Keratinocyte (primary cell): ENCODE measurements at regions not wholly inside any gene's neighbourhood (a gene's known extent, or its start where the extent isn't known, plus 50 kb on each side); places are given as distances from the start of the nearest gene placed in this dataset.

Experiments used
- DNase-seq: peaks from one replicate; pipeline ENCODE4 v3.0.0-alpha.2; 2011; ENCODE audit warnings: low read depth, missing footprints, low spot score
- FAIRE-seq: peaks from 2 replicates; lab custom pipeline; 2011; peaks lifted over from hg19 to GRCh38; lab: Jason Lieb, UNC
- H2AFZ ChIP-seq: 2 replicates; pipeline ENCODE4 v1.6.0; 2012; ENCODE audit warnings: low read length, control low read depth, inconsistent platforms; ENCODE audit not compliant: control insufficient read depth
- H3K27ac ChIP-seq: 2 replicates; pipeline ENCODE4 v1.5.1; 2011; ENCODE audit warnings: low read length; ENCODE audit not compliant: control insufficient read depth, insufficient read depth
- H3K27me3 ChIP-seq: 3 replicates; pipeline ENCODE4 v1.6.0; 2011; ENCODE audit warnings: low read length; ENCODE audit not compliant: control insufficient read depth, insufficient read depth; ENCODE audit errors: extremely low read depth
- H3K36me3 ChIP-seq, 2 experiments: 2 replicates in 1 of 2; 3 replicates in 1 of 2; pipeline ENCODE4 v1.5.1; 2011; ENCODE audit warnings: low read length in 2 of 2, mild to moderate bottlenecking in 1 of 2; ENCODE audit not compliant: control insufficient read depth in 2 of 2, insufficient read depth in 2 of 2; ENCODE audit errors: extremely low read depth in 1 of 2
- H3K4me1 ChIP-seq: 3 replicates; pipeline ENCODE4 v1.5.1; 2011; ENCODE audit warnings: low read length; ENCODE audit not compliant: control insufficient read depth, insufficient read depth; ENCODE audit errors: extremely low read depth
- H3K4me2 ChIP-seq: 3 replicates; pipeline ENCODE4 v1.6.0; 2011; ENCODE audit warnings: low read depth, low read length; ENCODE audit not compliant: control insufficient read depth, insufficient read depth; ENCODE audit errors: extremely low read depth
- H3K4me3 ChIP-seq, 3 experiments: fragments of 200-600 bp in 1 of 3; sonication (generic) in 1 of 3; 2 replicates in 2 of 3; 3 replicates in 1 of 3; pipeline ENCODE4 v1.5.1; 2011 to 2016; ENCODE audit warnings: low read length in 3 of 3, mild to moderate bottlenecking in 3 of 3, control low read depth in 2 of 3, inconsistent platforms in 1 of 3, low read depth in 1 of 3, mixed read lengths in 1 of 3, mixed run types in 1 of 3, moderate library complexity in 1 of 3; ENCODE audit not compliant: control insufficient read depth in 2 of 3, insufficient read depth in 2 of 3; ENCODE audit errors: extremely low read depth in 1 of 3
- H3K79me2 ChIP-seq: 2 replicates; pipeline ENCODE4 v1.6.0; 2012; ENCODE audit warnings: low read length; ENCODE audit not compliant: control insufficient read depth, insufficient read depth
- H3K9ac ChIP-seq: 3 replicates; pipeline ENCODE4 v1.6.0; 2011; ENCODE audit warnings: low read length; ENCODE audit not compliant: control insufficient read depth, insufficient read depth; ENCODE audit errors: extremely low read depth
- H3K9me1 ChIP-seq: 3 replicates; pipeline ENCODE4 v1.6.0; 2011; ENCODE audit warnings: low read length; ENCODE audit not compliant: control insufficient read depth, insufficient read depth; ENCODE audit errors: extremely low read depth
- H3K9me3 ChIP-seq: 2 replicates; pipeline ENCODE4 v1.5.1; 2012; ENCODE audit warnings: low read depth, low read length; ENCODE audit not compliant: control insufficient read depth
- H4K20me1 ChIP-seq: 3 replicates; pipeline ENCODE4 v1.6.0; 2011; ENCODE audit warnings: low read length; ENCODE audit not compliant: control insufficient read depth, insufficient read depth; ENCODE audit errors: extremely low read depth
- EZH2 ChIP-seq: IDR thresholded peaks from one replicate; pipeline ENCODE4 v1.6.1; 2012; ENCODE audit warnings: inconsistent platforms, mild to moderate bottlenecking, low read length, moderate library complexity
- dilution Hi-C: fragments of 300-500 bp; cut with MboI; formaldehyde crosslinking; loops from one replicate; pipeline ENCODE4 v1.7.0; 2020; ENCODE audit warnings: low sequenced_read_pairs; ENCODE audit not compliant: extremely low pct_ligation_motif_present
- TF ChIP-seq, protein P1 (sequence below), 3 experiments: IDR thresholded peaks in 1 of 3; conservative IDR thresholded peaks in 1 of 3; optimal IDR thresholded peaks in 1 of 3; 2 replicates in 2 of 3; 3 replicates in 1 of 3; pipeline versions ENCODE3 to v1.5.1; 2011; ENCODE audit warnings: low read length in 3 of 3, mild to moderate bottlenecking in 3 of 3, moderate library complexity in 2 of 3, control low read depth in 1 of 3, inconsistent platforms in 1 of 3; ENCODE audit not compliant: insufficient read depth in 2 of 3; ENCODE audit errors: extremely low read depth in 1 of 3

GRCh38 chr12:115101520-115101919 is 417.5 kb upstream of the TBX3 start:
- dilution Hi-C loops = no loop called here
- no peaks in the 10 kb centered on the region for H4K20me1 ChIP-seq
- H3K9ac ChIP-seq = no peak overlapping the region
- no peak for FAIRE-seq
- H2AFZ ChIP-seq = no peak overlapping the region
- TF ChIP-seq EZH2 = no peak
- TF ChIP-seq, protein P1, sequence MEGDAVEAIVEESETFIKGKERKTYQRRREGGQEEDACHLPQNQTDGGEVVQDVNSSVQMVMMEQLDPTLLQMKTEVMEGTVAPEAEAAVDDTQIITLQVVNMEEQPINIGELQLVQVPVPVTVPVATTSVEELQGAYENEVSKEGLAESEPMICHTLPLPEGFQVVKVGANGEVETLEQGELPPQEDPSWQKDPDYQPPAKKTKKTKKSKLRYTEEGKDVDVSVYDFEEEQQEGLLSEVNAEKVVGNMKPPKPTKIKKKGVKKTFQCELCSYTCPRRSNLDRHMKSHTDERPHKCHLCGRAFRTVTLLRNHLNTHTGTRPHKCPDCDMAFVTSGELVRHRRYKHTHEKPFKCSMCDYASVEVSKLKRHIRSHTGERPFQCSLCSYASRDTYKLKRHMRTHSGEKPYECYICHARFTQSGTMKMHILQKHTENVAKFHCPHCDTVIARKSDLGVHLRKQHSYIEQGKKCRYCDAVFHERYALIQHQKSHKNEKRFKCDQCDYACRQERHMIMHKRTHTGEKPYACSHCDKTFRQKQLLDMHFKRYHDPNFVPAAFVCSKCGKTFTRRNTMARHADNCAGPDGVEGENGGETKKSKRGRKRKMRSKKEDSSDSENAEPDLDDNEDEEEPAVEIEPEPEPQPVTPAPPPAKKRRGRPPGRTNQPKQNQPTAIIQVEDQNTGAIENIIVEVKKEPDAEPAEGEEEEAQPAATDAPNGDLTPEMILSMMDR (optimal IDR thresholded peaks at IDR 0.05 in 1 of 3, IDR thresholded peaks at IDR 0.05 in 1 of 3, conservative IDR thresholded peaks at IDR 0.05 in 1 of 3; ENCODE audit: extremely low read depth in 1 of 3, insufficient read depth in 2 of 3, low read length in 3 of 3) = no peak
- H3K4me2 ChIP-seq = no peak overlapping the region
- no peaks in the 10 kb centered on the region for H3K9me1 ChIP-seq
- no peaks in the 10 kb centered on the region for H3K4me1 ChIP-seq
- no peaks in the 10 kb centered on the region for H3K9me3 ChIP-seq
- H3K36me3 ChIP-seq = no peaks in the 10 kb centered on the region
- no peak for DNase-seq
- no peaks in the 10 kb centered on the region for H3K27me3 ChIP-seq
- H3K4me3 ChIP-seq = no peak overlapping the region
- H3K79me2 ChIP-seq = no peaks in the 10 kb centered on the region
- H3K27ac ChIP-seq = no peak overlapping the region

DNA sequence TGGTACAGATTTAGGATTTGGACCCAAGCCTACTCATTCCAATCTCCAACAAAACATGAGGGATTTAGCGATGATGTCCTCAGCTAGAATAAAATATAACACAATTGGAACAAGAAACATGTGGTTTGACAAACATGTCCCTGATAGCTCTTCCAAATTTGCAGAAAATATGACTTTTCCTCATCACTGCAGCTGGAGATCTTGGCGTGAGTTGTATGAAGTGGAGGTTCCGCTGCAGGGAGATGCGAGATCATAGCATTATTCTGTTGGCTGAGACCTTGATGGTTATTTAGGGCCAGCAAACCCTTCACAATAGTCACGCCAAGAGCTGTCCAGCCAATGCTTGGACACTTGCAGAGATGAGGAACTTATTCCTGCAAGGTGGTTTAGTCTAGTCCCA is 413.4 kb upstream of the TBX3 start:
- Histone ChIP-seq H3K27ac (no peak overlapping the region), H3K4me2 (no peak overlapping the region), H3K9me1 (no peaks in the 10 kb centered on the region), H3K9ac (no peak overlapping the region), H4K20me1 (no peaks in the 10 kb centered on the region), H3K9me3 (no peaks in the 10 kb centered on the region), H3K27me3 (no peaks in the 10 kb centered on the region), H3K4me3 (no peak overlapping the region), H3K79me2 (no peaks in the 10 kb centered on the region), H3K4me1 (no peaks in the 10 kb centered on the region), H3K36me3 (no peaks in the 10 kb centered on the region), H2AFZ (no peak overlapping the region)
- TF ChIP-seq EZH2 = no peak
- TF ChIP-seq, protein P1 (optimal IDR thresholded peaks at IDR 0.05 in 1 of 3, IDR thresholded peaks at IDR 0.05 in 1 of 3, conservative IDR thresholded peaks at IDR 0.05 in 1 of 3; ENCODE audit: extremely low read depth in 1 of 3, insufficient read depth in 2 of 3, low read length in 3 of 3) = no peak
- dilution Hi-C loops = no loop called here
- DNase-seq = no peak
- no peak for FAIRE-seq
